Erythroblast (primary cell): ENCODE measurements at regions not wholly inside any gene's neighbourhood (a gene's known extent, or its start where the extent isn't known, plus 50 kb on each side); places are given as distances from the start of the nearest gene placed in this dataset.

ENCODE experiments used
- GATA1 ChIP-seq: IDR thresholded peaks from 2 replicates; pipeline ENCODE4 v1.6.1; 2011; ENCODE audit warnings: low read depth, mild to moderate bottlenecking, control low read depth, low read length, moderate library complexity
- POLR2A ChIP-seq: IDR thresholded peaks from 2 replicates; pipeline ENCODE4 v1.6.1; 2011; ENCODE audit warnings: mild to moderate bottlenecking, low read length

DNA sequence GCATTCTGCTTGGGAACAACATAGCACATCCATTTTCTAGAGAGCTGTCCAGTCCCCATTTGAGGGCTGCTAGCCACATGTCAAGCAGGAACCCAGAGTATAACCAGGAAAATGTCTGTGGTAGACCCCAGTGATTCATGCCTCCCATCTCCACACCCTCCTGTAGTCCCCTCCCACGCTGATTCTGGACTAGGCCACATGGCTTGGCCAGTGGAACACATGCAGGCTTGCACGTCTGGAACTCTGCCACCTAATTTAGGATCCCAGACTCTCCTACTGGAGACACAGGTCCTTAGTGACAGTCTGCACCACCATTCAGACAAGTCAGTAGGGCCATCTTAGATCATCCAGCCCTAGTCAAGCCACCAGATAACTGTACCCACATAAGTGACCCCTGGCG is 149.8 kb downstream of the ZIC5 start:
- TF ChIP-seq POLR2A (no peak), GATA1 (no peak)
